GM12878 (cell line): ENCODE measurements at regions not wholly inside any gene's neighbourhood (a gene's known extent, or its start where the extent isn't known, plus 50 kb on each side); places are given as distances from the start of the nearest gene placed in this dataset.
A peak's percentile ranks its signal among the peaks of the same experiment; 100 is the strongest.

ENCODE experiments used
- CHD4 ChIP-seq: fragments of 200-600 bp; sonication (generic); IDR thresholded peaks from 2 replicates; pipeline ENCODE4 v1.6.1; 2016; ENCODE audit warnings: mild to moderate bottlenecking
- IKZF1 ChIP-seq: fragments of 450-650 bp; conservative IDR thresholded peaks from 2 replicates; pipeline ENCODE4 v1.6.1; 2017; ENCODE audit warnings: antibody characterized with exemption, mild to moderate bottlenecking
- LARP7 ChIP-seq: fragments of 450-650 bp; IDR thresholded peaks from 2 replicates; pipeline ENCODE4 v1.6.1; 2017; ENCODE audit warnings: mild to moderate bottlenecking
- MEF2B ChIP-seq: fragments of 450-650 bp; IDR thresholded peaks from 2 replicates; pipeline ENCODE4 v1.6.1; 2018; ENCODE audit warnings: mild to moderate bottlenecking, moderate library complexity; ENCODE audit not compliant: partially characterized antibody, poor library complexity, severe bottlenecking
- MTA3 ChIP-seq: IDR thresholded peaks from 2 replicates; pipeline ENCODE4 v1.6.1; 2012; ENCODE audit warnings: low read length, inconsistent platforms, borderline replicate concordance
- MXI1 ChIP-seq: fragments of 150-350 bp; IDR thresholded peaks from 2 replicates; pipeline ENCODE4 v1.6.1; 2011; ENCODE audit warnings: low read depth, mild to moderate bottlenecking, inconsistent platforms, low read length, improper control_type of control experiment
- NBN ChIP-seq: fragments of 450-650 bp; IDR thresholded peaks from 2 replicates; pipeline ENCODE4 v1.6.1; 2016
- NR2C1 ChIP-seq: fragments of 450-650 bp; IDR thresholded peaks from 2 replicates; pipeline ENCODE4 v1.6.1; 2017; ENCODE audit warnings: antibody characterized with exemption, mild to moderate bottlenecking, moderate library complexity
- POLR2A ChIP-seq: IDR thresholded peaks from 2 replicates; pipeline ENCODE4 v1.6.1; 2011; ENCODE audit warnings: low read depth, mild to moderate bottlenecking, low read length
- RAD51 ChIP-seq: fragments of 450-650 bp; IDR thresholded peaks from 2 replicates; pipeline ENCODE4 v1.6.1; 2016; ENCODE audit warnings: moderate library complexity, mild to moderate bottlenecking, inconsistent platforms
- RB1 ChIP-seq: fragments of 450-650 bp; formaldehyde crosslinking; IDR thresholded peaks from 2 replicates; pipeline ENCODE4 v1.6.1; 2017; ENCODE audit warnings: mild to moderate bottlenecking, borderline replicate concordance
- SUPT20H ChIP-seq: IDR thresholded peaks from 2 replicates; pipeline ENCODE4 v1.6.1; 2011; ENCODE audit warnings: low read depth, mild to moderate bottlenecking, low read length, moderate library complexity, borderline replicate concordance; ENCODE audit not compliant: control insufficient read depth
- TBL1XR1 ChIP-seq: IDR thresholded peaks from 2 replicates; pipeline ENCODE4 v1.6.1; 2012; ENCODE audit warnings: low read depth, low read length, improper control_type of control experiment
- TCF7 ChIP-seq: IDR thresholded peaks from 2 replicates; pipeline ENCODE4 v1.6.1; 2014; ENCODE audit warnings: antibody characterized with exemption, borderline replicate concordance
- YBX1 ChIP-seq: fragments of 450-650 bp; IDR thresholded peaks from 2 replicates; pipeline ENCODE4 v1.6.1; 2016; ENCODE audit warnings: antibody characterized with exemption
- ZBTB11 ChIP-seq: fragments of 450-650 bp; formaldehyde crosslinking; IDR thresholded peaks from 2 replicates; pipeline ENCODE4 v1.5.0; 2022; ENCODE audit warnings: mild to moderate bottlenecking, missing genetic modification characterization
- TF ChIP-seq, protein P1 (sequence below): fragments of 450-650 bp; conservative IDR thresholded peaks from 2 replicates; pipeline ENCODE4 v1.6.1; 2017; ENCODE audit warnings: mild to moderate bottlenecking, moderate library complexity
- TF ChIP-seq, protein P2 (sequence below): IDR thresholded peaks from 2 replicates; pipeline ENCODE4 v1.6.1; 2012; ENCODE audit warnings: mild to moderate bottlenecking, low read depth, low read length
- TF ChIP-seq, protein P3 (sequence below): IDR thresholded peaks from 2 replicates; pipeline ENCODE4 v1.6.1; 2011; ENCODE audit warnings: low read depth, low read length, improper control_type of control experiment, borderline replicate concordance
- TF ChIP-seq, protein P4 (sequence below): IDR thresholded peaks from 2 replicates; pipeline ENCODE4 v1.6.1; 2012; ENCODE audit warnings: low read depth, low read length, improper control_type of control experiment
- TF ChIP-seq, protein P5 (sequence below): IDR thresholded peaks from 2 replicates; pipeline ENCODE4 v1.6.1; 2012; ENCODE audit warnings: low read depth, low read length, improper control_type of control experiment

DNA sequence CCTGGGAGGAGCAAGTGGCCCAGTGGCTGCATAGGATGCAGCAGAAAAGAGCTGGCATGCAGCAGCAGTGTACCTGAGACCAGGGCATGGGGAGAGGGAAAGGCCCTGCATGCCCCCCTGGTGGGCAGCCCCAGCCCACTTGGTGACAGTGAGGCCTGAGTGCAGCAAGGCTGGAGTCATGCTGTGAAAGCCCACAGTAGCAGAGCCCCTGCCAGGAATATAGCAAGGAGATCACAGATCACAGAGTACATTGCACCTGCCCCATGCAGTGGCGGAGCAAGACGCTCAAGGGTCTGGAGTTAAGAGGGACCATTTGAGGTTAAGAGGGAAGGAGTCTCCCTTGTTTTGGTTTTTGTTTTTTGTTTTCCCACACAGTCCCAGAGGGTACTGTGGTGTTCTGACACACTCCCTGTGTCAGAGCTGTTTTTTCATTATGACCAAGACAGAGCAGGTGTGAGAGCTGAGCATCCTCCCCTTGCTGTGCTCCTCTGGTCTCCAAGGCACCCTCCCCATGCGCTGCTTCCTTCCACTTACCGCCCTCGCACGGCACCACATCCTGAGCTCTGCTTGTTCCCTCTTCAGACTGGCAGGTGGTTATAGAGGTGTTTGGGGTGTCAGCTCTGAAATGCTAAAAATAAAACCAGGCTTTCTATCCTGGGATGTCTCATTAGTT, 85.0 kb upstream of the UBL3 start (continued):
- TF ChIP-seq, protein P1, sequence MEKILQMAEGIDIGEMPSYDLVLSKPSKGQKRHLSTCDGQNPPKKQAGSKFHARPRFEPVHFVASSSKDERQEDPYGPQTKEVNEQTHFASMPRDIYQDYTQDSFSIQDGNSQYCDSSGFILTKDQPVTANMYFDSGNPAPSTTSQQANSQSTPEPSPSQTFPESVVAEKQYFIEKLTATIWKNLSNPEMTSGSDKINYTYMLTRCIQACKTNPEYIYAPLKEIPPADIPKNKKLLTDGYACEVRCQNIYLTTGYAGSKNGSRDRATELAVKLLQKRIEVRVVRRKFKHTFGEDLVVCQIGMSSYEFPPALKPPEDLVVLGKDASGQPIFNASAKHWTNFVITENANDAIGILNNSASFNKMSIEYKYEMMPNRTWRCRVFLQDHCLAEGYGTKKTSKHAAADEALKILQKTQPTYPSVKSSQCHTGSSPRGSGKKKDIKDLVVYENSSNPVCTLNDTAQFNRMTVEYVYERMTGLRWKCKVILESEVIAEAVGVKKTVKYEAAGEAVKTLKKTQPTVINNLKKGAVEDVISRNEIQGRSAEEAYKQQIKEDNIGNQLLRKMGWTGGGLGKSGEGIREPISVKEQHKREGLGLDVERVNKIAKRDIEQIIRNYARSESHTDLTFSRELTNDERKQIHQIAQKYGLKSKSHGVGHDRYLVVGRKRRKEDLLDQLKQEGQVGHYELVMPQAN, result no peak
- TF ChIP-seq, protein P2, sequence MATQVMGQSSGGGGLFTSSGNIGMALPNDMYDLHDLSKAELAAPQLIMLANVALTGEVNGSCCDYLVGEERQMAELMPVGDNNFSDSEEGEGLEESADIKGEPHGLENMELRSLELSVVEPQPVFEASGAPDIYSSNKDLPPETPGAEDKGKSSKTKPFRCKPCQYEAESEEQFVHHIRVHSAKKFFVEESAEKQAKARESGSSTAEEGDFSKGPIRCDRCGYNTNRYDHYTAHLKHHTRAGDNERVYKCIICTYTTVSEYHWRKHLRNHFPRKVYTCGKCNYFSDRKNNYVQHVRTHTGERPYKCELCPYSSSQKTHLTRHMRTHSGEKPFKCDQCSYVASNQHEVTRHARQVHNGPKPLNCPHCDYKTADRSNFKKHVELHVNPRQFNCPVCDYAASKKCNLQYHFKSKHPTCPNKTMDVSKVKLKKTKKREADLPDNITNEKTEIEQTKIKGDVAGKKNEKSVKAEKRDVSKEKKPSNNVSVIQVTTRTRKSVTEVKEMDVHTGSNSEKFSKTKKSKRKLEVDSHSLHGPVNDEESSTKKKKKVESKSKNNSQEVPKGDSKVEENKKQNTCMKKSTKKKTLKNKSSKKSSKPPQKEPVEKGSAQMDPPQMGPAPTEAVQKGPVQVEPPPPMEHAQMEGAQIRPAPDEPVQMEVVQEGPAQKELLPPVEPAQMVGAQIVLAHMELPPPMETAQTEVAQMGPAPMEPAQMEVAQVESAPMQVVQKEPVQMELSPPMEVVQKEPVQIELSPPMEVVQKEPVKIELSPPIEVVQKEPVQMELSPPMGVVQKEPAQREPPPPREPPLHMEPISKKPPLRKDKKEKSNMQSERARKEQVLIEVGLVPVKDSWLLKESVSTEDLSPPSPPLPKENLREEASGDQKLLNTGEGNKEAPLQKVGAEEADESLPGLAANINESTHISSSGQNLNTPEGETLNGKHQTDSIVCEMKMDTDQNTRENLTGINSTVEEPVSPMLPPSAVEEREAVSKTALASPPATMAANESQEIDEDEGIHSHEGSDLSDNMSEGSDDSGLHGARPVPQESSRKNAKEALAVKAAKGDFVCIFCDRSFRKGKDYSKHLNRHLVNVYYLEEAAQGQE, result no peak
- TF ChIP-seq LARP7 (no peak), IKZF1 (peak; percentile 77), POLR2A (no peak), NR2C1 (no peak), TBL1XR1 (0 out of 2 replicates have a peak, but pooled peaks have one; percentile 42), RAD51 (no peak), MTA3 (no peak), SUPT20H (no peak), MXI1 (no peak), TCF7 (no peak), CHD4 (no peak), ZBTB11 (no peak), YBX1 (no peak), MEF2B (peak; percentile 87), RB1 (no peak), NBN (peak; percentile 76)
- TF ChIP-seq, protein P3, sequence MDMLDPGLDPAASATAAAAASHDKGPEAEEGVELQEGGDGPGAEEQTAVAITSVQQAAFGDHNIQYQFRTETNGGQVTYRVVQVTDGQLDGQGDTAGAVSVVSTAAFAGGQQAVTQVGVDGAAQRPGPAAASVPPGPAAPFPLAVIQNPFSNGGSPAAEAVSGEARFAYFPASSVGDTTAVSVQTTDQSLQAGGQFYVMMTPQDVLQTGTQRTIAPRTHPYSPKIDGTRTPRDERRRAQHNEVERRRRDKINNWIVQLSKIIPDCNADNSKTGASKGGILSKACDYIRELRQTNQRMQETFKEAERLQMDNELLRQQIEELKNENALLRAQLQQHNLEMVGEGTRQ, result no peak
- TF ChIP-seq, protein P4, sequence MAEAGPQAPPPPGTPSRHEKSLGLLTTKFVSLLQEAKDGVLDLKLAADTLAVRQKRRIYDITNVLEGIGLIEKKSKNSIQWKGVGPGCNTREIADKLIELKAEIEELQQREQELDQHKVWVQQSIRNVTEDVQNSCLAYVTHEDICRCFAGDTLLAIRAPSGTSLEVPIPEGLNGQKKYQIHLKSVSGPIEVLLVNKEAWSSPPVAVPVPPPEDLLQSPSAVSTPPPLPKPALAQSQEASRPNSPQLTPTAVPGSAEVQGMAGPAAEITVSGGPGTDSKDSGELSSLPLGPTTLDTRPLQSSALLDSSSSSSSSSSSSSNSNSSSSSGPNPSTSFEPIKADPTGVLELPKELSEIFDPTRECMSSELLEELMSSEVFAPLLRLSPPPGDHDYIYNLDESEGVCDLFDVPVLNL, result no peak
- TF ChIP-seq, protein P5, sequence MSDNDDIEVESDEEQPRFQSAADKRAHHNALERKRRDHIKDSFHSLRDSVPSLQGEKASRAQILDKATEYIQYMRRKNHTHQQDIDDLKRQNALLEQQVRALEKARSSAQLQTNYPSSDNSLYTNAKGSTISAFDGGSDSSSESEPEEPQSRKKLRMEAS, result no peak
